ENCODE measurements at regions not wholly inside any gene's neighbourhood (a gene's known extent, or its start where the extent isn't known, plus 50 kb on each side); places are given as distances from the start of the nearest gene placed in this dataset.

DNA sequence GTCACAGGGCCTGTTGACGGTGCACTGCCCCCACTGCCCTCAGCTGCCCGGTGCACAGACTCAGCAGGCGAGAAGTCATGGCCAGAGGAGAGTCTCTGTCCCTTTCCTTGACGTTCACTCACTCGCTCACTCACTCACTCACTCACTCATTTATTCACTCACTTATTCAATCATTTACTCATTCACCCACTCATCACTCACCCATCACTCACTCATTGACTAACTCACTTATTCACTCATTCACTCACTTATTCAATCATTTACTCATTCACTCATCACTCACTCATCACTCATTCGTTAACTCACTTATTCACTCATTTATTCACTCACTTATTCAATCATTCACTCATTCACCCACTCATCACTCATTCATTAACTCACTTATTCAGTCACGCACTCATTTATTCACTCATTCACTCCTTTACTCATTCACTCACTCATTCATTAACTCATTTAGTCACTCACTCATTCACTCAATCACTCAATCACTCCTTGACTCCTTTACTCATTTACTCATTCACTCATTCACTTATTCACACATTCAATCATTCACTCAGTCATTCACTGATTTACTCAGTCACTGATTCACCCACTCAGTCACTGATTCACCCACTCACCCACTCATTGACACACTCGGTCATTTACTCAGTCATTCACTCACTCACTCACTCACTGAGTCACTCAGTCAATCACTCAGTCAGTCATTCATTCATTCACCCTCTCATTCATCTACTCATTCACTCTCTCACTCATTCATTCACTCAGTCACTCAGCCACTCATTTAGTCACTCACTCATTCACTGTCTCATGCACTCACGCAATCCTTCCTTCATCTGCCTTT lies 1193.5 kb downstream of the BRD1 start:
- no peak for DNase-seq (ENCODE audit: extremely low read depth, low read depth)
- TF ChIP-seq, protein P1, sequence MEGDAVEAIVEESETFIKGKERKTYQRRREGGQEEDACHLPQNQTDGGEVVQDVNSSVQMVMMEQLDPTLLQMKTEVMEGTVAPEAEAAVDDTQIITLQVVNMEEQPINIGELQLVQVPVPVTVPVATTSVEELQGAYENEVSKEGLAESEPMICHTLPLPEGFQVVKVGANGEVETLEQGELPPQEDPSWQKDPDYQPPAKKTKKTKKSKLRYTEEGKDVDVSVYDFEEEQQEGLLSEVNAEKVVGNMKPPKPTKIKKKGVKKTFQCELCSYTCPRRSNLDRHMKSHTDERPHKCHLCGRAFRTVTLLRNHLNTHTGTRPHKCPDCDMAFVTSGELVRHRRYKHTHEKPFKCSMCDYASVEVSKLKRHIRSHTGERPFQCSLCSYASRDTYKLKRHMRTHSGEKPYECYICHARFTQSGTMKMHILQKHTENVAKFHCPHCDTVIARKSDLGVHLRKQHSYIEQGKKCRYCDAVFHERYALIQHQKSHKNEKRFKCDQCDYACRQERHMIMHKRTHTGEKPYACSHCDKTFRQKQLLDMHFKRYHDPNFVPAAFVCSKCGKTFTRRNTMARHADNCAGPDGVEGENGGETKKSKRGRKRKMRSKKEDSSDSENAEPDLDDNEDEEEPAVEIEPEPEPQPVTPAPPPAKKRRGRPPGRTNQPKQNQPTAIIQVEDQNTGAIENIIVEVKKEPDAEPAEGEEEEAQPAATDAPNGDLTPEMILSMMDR (IDR thresholded peaks at IDR 0.05; ENCODE audit: low read depth, low read length), result no peak

DNA sequence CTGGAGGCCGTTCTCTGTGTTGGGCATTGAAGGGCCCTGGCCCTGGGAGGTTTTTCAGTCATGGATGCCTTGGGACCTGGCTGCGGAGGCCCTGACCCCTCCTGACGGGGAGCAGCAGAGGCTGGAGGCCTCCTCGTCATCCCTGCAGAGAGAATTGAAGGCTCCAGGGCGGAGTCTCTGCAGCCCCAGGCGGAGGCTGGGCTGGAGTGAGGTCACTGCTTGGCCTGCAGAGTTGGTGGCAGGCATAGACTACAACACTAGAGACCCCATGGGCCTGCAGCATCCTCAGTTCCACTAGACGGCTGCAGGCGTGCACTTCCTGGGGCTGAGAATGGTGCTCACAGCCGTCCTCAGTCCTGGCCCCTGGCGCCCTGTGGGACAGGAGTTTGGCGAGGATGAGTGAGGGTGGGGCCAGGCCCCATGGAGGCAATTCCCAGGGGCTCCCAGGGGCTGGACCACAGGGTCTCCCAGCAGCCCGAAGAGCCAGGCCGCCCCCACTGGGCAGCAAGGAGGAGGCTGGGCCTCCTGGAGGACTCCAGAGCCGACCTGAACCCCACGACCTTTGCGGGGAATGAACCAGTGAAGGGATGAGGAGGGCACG lies 1194.9 kb downstream of the BRD1 start:
- TF ChIP-seq, protein P1 (IDR thresholded peaks at IDR 0.05; ENCODE audit: low read depth, low read length), result no peak
- no peak for DNase-seq (ENCODE audit: extremely low read depth, low read depth)

DNA sequence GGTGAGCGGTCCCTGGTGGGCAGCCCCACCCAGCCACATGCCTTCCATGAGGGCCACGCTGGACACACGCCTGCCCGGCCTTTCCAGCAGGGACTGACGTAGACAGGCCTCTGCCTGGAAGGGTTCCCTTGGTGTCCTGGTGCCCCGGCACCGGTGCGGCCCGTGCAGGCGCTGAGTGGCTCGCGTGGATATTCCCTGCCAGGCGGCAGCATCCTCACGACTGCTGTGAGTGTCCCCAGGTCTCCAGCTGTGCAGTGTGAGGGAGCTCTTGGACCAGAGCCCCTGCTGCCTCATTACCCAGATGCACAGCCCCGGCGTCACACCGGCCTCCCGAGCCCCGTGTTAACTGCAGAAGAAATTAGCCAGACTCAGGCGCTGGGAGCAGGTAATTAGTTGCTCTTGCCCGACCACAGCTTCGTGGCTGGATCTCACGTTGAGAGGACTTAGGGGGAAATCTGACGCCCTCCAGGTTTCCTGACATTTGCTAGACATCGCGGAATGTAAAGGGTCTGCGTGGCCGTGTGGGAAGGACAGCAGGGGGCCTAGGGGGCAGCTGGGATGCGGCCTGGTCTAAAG lies 1196.3 kb downstream of the BRD1 start:
- TF ChIP-seq, protein P1 (IDR thresholded peaks at IDR 0.05; ENCODE audit: low read depth, low read length), result no peak
- DNase-seq (ENCODE audit: extremely low read depth, low read depth), result no peak

DNA sequence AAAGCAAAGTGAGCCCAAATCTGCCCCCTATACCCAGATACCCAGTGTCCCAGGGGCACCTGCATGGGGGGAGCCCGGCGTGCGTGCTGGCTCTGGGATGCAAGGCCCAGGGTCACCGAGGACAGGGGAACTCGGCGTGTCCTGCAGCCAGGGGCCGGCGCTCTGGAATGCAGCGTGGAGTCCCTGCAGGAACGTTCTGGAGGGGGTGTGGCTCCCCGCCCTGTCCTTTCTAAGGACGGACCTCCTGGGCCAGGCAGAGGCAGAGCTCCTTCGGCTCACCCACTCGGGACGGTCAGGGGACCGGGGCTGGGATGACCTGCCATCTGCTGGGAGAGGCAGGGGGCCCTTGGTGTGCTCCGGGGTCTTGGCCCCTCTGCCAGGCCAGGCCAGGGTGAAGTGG lies 1196.8 kb downstream of the BRD1 start:
- DNase-seq (ENCODE audit: extremely low read depth, low read depth), result no peak
- TF ChIP-seq, protein P1 (IDR thresholded peaks at IDR 0.05; ENCODE audit: low read depth, low read length), result no peak

DNA sequence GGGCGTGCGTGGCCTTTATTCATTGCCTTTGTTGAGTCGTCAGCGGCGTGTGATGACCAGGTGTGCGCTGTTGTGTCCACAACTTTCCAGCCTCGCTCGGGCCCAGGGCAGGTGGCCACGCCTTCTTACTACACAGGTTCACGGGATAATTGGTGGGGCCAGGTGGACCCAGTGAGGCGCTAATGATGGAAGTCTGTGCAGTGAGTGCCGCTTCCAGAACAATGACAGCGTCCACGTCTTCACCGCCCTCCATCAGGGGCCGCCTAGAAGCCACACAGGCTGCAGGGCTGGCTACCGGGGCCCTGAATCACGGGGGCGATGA lies 1197.3 kb downstream of the BRD1 start:
- TF ChIP-seq, protein P1 (IDR thresholded peaks at IDR 0.05; ENCODE audit: low read depth, low read length), result no peak
- DNase-seq (ENCODE audit: extremely low read depth, low read depth), result no peak

DNA sequence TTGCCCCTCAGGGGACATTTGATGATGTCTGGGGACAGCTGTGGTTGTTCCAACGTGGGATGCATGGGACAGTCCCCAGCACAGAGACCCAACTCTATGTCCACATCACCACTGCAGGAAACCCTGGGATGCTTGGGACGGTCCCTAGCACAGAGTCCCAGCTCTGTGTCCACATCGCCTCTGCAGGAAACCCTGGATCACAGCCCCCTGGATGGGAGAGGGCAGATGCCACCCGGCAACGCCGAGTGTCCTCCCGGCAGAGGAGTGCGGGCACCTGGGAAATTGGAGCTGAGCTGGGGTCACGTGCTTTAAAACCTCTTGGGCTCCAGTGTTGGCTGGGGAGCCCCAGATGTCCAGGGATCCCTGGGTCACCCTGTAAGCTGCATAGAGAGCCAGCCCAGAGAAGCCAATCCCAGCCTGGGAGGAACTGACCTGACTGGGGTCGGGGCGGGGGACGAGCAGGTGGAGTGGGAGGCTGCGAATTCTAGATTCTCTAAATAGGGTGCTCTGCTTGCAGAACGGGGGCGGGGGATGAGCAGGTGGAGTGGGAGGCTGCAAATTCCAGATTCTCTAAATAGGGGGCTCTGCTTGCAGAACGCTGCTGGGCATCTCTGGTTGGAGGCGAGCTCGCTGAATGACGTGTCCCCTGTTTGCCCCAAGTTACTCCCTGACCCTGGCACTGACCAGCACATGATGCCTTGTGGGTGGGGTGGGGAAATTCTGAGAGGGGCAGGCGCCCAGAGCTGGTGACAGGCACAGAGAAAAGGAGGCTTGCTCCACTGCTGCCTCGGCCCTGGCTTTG lies 1197.8 kb downstream of the BRD1 start:
- no peak for DNase-seq (ENCODE audit: extremely low read depth, low read depth)

More for the DNA sequence above, 1197.8 kb downstream of the BRD1 start:
- TF ChIP-seq, protein P1 (IDR thresholded peaks at IDR 0.05; ENCODE audit: low read depth, low read length), result no peak
